Left renal cortex interstitium (tissue), 4 donors: ENCODE measurements at regions not wholly inside any gene's neighbourhood (a gene's known extent, or its start where the extent isn't known, plus 50 kb on each side); places are given as distances from the start of the nearest gene placed in this dataset.
"Not testable (repeated sequence)": the region's sequence is repeated elsewhere in the genome, so short reads cannot be mapped to it uniquely, and the experiment has no call there.

Experiments
- DNase-seq, 4 donors: peaks; one replicate each; pipeline ENCODE4 v3.0.0-alpha.2; 2013; ENCODE audit warnings: low read depth in 4 of 4, low spot score in 2 of 4, missing footprints in 1 of 4

DNA sequence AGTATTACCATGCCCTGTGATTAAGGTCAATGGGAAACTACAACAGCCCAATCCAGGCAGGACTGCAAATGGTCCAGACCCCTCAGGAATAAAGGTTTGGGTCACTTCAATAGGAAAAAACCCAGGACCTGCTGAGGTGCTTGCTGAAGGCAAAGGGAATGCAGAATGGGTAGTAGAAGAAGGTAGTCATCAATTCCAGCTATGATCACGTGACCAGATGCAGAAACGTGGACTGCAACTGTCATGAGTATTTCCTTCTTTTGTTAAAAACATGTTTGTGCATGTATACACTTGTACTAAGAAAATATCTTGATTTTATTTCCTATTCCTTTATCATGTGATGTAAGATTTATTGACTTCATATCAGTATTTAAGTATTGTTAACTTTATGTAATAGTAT, 319.6 kb upstream of the FGF16 start:
- not testable (repeated sequence) for DNase-seq

DNA sequence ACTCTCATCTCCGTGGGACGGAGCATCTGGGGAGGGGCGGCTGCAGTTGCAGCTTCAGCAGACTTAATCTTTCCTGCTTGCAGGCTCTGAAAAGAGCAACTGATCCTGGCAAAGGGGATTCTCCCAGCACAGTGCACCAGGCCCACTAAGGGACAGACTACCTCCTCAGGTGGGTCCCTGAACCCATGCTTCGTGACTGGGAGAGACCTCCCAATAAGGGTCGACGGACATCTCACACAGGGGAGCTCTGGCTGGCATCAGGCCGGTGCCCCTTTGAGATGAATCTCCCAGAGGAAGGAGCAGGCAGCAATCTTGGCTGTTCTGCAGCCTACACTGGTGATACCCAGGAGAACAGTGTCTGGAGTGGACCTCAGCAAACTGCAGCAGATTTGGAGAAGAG, 303.3 kb upstream of the FGF16 start:
- no peak for DNase-seq

DNA sequence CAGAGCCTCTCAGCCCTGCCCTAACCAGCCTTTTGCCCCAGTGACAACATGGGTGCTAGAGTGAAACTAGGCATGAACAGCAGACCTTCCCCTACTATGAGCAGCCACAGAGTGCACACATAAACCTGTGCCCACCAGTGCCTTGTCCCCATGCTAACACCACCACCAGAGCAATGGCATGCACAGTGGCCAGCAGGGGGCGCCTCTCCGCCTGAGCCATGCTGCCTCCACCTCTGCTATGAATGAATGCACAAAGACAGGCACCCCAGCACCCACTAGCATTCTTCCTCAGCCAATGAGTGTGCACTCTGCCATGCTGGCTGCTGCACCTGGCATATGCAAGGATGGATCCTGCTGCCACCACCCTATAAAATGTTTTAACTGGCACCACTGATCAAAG, 286.9 kb upstream of the FGF16 start:
- DNase-seq, result no peak

DNA sequence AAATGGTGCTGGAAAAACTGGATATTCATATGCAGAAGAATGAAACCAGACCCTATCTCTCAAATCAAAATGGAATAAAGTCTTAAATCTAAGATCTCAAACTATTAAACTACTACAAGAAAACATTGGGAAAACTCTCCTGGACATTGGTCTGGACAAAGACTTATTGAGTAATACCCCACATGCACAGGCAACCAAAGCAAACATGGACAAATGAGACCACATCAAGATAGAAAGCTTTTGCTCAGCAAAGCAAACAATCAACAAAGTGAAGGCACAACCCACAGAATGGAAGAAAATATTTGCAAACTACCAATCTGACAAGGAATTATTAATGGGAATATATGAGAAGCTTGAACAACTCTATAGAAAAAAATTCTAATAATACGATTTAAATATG, 284.4 kb upstream of the FGF16 start:
- DNase-seq, result no peak

DNA sequence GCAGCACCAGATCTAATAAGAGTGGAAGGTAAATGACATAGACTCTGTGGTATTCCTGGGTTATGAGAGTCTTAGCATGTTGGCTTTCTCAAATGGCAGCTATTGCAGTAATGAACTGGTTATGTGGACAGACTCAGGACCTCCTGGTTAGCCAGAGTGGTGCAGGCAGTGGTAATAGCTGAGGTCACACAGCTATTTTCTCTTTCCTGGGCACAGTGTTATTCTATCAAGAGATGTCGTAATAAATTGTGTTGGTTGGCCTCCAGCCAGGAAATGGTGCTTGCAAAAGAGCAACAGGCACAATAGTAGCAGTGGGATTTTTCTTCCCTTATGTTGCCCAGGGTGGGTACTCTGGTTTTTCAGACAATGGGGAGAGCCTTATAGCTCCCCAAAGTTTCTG, 279.2 kb upstream of the FGF16 start:
- DNase-seq, result no peak

DNA sequence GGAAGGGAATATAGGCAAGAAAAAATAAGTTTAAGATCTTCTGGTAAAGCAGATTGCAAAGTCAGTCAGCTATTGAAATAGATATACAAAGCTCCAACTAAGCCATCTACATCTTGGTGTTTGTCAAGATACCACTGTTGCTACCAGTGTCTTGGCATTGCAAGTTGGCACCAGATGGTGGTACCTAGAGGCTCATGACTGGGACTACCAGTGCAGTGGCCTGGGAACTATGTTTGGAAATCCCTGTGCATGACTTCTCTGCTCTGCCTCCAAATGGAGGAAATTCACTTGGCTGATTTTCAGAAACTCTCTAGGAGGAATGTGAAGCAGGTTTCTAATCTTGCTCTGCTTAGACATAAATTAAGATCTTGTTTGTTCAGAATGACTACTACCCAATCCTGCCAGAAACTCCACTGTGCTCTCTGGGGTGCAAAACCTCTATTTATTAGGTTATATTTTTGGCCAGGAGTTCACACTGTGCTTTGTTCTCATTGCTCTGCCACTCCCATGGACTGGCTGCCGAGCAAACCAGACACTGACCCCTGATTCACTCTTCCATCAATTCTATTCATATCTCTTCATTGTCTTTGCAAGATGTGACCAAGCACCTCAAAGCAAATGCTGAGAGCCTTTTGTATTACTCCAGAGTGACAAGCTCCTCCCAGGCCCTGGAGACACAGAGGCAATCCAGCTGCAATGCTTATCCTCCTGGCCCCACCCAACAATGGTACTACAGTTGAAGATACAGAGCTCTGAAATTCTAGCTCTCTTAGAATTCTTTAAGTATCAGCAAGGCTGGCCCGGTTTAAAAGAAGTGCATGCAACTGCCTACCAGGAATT, 272.3 kb upstream of the FGF16 start:
- no peak for DNase-seq

DNA sequence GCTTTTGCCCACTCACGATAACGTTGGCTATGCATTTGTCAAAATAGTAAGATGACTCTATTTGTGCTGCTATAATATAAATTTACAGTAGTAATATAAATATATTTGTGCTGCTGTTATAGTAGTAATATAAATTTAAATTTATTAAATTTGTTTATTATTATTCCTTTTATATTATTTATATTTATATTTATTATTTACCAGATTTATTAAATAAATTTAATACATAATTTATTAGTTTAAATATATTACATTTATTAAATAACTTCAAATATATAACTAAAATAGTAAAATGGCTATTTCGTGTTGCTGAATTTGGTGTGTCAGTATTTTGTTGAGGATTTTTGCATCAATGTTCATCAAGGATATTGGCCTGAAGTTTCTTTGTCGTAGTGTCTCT, 246.5 kb upstream of the FGF16 start:
- DNase-seq, result no peak

DNA sequence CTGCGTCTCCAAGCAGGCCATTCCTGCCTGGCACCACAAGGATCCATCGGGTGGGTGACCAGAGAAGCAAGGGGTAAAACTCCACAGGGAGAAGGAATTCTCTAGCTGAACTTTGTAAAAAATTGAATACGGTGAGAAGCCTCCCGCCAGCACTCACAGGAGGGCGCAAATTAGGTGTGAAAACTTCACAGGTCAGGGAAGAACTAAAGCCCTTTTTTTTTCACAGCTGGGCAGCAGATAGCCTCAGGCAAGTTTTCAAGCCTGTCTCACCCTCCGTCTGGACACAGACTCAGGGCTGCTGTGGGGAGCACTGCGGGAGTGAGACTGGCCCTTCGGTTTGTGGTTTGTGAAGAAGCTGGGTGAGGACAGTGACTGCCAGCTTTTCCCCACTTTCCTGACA, 224.1 kb upstream of the FGF16 start:
- no peak for DNase-seq

DNA sequence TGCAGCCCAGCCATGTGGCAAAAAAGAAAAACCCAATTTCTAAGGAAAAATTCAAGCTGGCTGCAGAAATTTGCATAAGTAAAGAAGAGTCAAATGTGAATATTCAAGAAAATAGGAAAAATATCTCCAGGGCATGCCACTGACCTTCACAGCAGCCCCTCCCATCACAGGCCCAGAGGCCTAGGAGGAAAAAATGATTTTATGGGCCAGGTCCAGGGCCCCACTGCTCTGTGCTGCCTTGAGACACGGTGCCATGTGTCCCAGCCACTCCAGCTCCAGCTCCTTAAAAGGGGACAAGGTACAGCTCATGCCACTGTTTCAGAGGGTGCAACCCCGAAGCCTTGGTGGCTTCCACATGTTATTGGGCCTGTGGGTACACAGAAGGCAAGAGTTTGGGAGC, 182.7 kb upstream of the FGF16 start:
- no peak for DNase-seq

DNA sequence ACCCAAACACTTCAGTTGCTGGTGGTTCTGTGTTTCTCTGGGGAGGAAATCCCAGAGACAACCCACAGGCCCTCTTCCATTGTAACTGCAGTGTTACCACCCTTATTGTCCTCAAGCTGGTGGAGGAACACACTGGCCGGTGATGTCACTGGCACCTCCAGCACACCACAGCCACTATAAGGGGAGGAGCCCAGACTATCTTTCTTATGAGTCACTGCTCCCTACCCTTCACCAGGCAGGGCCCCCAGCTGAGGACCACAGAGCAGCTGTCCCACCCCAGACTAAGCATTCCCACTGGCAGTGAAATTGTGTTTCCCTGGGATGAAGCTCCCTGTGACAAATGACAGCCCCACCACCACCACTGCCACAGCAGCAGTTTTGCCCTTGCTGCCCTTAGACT, 171.8 kb upstream of the FGF16 start:
- DNase-seq, result no peak

DNA sequence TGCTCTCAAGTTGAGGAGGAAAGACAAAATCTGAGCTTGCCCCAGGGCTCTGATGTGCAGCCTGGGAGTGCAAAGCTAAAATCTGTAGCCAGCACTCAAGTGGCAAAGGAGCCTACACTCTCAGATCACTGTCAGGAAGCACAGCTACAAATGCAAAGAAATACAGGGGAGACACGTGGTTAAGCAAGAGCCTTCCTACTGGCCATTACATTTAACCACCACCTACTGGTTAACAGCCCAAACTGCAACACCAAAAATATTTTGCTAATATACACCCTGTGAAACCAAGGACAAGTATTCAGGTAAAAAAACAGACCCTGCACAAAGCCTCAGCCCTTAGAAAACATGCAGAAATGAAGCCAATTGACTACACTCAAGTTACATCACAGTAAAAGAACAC, 170.4 kb upstream of the FGF16 start:
- DNase-seq, result no peak

DNA sequence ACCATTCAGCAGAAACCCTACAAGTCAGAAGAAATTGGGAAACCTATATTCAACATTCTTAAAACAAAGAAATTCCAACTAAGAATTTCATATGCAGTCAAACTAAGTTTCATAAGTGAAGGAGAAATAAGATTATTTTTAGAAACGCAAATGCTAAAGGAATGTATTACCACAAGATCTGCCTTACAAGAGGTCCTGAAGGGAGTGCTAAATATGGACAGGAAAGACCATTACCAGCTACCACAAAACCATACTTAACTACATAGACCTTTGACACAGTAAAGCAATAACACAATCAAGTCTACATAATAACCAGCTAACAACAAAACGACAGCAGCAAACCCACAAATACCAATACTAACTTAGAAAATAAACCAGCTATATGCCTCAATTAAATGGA, 169.3 kb upstream of the FGF16 start:
- DNase-seq, result no peak

DNA sequence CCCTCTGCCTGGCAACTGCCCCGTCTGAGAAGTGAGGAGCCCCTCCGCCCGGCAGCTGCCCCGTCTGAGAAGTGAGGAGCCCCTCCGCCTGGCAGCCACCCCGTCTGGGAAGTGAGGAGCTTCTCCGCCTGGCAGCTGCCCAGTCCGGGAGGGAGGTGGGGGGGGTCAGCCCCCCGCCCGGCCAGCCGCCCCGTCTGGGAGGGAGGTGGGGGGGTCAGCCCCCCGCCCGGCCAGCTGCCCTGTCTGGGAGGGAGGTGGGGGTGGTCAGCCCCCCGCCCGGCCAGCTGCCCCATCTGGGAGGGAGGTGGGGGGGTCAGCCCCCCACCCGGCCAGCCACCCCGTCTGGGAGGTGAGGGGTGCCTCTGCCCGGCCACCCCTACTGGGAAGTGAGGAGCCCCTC, 167.8 kb upstream of the FGF16 start:
- DNase-seq, result not testable (repeated sequence)

DNA sequence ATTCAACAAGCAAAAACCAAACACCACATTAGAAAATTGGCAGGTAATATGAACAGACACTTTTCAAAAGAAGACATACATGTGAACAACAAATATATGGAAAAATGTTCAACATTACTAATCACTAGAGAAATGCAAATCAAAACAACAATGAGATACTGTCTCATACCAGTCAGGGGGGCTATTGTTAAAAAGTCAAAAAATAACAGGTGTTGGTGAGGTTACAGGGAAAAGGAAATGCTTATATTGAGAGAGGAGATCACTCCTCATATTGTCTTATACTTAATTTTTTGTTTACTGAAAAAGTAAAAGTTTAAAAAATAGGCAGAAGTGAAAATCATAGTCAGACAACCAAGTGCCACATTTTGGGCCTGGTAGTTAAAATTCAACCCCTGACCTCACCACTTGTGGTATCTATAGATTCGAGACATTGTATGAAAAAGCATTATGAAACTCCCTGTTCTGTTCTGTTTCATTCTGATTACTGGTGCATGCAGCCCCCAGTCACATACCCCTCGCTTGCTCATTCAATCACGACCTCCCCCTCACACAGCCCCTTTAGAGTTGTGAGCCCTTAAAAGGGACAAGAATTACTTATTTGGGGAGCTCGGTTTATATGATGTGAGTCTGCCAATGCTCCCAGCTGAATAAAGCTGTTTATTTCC, 153.7 kb upstream of the FGF16 start:
- no peak for DNase-seq

DNA sequence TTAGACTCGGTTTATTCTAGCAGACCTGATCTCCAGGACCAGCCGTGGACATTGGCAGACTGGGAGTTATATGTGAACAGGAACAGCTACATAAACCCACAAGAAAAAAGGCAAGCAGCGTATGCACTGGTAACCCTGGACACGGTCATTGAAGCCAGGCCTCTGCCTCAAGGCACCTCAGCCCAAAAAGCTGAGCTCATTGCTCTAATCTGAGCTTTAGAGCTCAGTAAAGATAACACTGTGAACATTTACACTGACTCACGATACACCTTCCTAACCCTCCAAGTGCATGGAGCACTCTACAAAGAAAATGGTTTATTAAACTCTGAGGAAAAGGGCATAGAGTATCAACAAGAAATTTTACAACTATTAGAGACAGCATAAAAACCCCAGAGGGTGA, 148.9 kb upstream of the FGF16 start:
- DNase-seq, result no peak

DNA sequence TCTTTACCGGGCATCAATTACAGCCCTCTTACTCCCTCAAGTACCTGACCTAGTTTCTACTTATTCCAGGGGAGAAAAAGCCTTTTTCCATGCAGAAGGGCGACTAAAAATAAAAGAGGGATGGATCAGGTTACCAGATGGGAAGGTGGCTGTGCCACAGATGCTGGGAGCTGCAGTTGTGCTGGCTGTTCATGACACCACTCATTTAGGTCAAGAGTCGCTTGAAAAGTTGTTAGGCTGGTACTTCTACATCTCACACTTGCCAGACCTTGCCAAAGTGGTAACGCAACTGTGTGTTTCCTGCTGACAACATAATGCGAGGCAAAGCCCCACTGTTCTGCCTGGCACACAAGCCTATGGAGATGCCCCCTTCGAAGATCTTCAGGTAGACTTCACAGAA, 148.4 kb upstream of the FGF16 start:
- DNase-seq, result no peak

DNA sequence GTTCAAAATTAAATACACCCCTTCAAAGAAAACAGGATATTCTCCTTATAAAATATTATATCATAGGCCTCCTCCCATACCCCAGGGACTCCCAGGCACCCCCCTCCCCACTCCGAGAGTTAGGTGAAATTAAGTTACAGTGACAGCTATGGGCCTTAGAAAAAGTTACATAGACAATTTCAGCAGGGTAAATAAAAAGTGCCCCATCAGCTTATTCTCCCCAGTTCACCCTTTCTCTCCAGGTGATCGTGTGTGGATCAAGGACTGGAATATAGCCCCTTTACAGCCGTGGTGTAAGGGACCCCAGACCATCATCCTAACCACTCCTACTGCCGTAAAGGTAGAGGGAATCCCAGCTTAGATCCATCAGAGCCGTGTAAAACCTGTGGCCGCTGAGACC, 147.6 kb upstream of the FGF16 start:
- no peak for DNase-seq

DNA sequence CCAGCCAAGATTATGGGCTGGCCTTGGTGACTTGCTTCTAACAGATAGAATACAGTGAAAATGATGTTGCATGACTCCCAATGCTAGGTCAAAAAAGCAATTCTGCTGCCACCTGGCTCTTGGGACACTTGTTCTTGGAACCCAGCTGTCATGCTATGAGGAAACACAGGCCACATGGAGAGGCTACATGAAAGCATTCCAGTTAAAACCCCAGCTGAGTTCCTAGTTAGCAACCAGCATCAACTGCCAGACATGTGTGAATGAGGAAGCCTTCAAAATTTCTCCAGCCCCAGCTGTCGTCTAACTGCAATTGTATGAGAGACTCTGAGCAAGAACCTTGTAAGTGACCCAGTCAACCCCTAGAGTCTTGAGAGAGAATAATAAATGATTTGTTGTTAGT, 105.2 kb upstream of the FGF16 start:
- DNase-seq, result peak in 1 of 4 donors; percentile 0

DNA sequence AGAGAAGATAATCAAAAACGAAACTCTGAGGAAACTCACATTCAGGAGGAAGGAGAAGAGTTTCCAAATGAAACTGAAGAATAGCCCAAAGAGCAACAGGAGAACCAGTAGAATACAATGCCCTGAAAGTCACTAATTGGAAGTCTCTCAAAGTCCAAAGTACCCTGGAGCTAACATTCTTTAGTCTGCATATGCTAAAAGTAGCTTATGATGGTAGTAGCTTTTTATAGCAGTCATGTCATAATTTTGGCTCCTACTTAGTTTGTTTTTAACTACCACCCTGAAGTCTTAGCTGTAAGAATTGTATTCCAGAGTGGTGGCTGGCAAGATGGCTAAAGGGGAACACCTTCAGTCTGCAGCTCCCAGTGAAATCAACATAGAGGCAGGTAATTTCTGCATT, 100.3 kb upstream of the FGF16 start:
- DNase-seq, result no peak

DNA sequence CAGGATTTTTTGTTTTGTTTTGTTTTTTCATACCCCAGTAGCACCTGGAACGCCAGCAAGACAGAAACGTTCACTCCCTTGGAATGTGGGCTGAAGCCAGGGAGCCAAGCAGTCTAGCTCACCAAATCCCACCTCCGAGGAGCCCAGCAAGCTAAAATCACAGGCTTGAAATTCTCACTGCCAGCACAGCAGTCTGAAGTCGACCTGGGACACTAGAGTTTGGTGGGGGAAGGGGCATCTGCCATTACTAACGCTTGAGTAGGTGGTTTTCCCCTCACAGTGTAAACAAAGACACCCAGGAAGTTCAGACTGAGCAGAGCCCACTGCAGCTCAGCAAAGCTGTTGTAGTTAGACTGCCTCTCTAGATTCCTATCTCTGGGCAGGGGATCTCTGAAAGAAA, 99.6 kb upstream of the FGF16 start:
- no peak for DNase-seq

DNA sequence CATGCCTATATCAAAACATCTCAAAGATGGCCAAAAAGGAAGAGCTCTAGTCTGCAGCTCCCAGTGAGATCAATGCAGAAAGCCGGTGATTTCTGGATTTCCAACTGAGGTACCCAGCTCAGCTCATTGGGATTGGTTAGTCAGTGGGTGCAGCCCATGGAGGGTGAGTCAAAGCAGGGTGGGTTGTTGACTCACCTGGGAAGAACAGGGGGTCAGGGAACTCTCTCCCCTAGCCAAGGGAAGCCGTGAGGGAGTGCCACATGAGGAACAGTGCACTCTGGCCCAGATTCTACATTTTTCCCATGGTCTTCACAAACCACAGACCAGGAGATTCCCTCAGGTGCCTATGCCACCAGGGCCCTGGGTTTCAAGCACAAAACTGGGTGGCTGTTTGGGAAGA, 57.3 kb upstream of the FGF16 start:
- DNase-seq, result no peak

DNA sequence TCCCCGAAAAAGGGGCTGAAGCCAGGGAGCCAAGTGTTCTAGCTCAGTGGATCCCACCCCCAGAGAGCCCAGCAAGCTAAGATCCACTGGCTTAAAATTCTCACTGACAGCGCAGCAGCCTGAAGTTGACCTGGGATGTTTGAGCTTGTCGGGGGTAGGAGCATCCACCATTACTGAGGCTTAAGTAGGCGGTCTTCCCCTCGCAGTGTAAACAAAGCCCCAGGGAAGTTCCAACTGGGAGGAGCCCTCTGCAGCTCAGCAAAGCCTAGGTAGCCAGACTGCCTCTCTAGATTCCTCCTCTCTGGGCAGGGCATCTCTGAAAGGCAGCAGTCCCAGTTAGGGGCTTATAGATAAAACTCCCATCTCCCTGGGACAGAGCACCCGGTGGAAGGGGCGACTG, 56.8 kb upstream of the FGF16 start:
- not testable (repeated sequence) for DNase-seq
